ENCODE measurements at regions not wholly inside any gene's neighbourhood (a gene's known extent, or its start where the extent isn't known, plus 50 kb on each side); places are given as distances from the start of the nearest gene placed in this dataset.
"Not testable (repeated sequence)": the region's sequence is repeated elsewhere in the genome, so short reads cannot be mapped to it uniquely, and the experiment has no call there.

DNA sequence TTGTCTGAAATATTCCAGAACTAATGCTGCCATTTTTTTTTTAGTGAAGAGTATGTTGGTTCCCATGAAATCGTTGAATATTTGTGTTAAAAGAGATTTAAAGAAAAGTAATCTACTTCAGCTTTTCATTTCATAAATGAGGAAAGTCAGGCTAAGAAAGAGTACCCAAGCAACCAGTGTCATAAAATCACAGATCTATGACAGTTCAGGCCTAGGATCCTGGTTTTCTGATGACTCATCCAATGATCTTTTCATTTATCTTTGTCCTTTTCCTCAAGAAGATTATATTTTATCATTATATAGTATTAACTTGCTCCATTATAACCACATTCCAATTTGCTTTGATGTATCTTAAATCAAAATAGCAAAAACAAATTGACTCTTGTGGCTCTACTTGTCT lies 139.4 kb upstream of the HCCS start:
- no peak for DNase-seq

DNA sequence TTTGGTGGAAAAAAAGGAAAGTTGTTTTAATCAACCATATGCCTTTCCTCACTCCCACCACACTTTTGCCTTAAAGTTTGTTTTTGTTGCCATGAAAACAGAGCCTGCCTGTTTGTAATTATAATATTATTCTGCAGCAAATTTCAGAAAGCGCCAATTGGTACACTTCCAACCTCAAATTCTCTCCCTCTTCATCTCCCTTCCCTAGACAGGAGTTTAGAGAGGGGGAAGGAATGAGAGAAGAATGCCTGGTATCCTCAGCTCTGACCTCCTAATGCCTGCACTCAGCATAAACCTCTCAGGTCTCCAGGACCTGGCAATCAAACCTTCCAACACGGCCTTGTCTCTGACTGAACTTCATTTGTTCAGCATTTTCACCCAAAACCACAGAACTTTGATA lies 138.4 kb upstream of the HCCS start:
- no peak for DNase-seq

GRCh38 chrX:10974920-10975319 lies 136.2 kb upstream of the HCCS start:
- no peak for DNase-seq

GRCh38 chrX:10979956-10980355 lies 131.2 kb upstream of the HCCS start:
- no peak for DNase-seq

DNA sequence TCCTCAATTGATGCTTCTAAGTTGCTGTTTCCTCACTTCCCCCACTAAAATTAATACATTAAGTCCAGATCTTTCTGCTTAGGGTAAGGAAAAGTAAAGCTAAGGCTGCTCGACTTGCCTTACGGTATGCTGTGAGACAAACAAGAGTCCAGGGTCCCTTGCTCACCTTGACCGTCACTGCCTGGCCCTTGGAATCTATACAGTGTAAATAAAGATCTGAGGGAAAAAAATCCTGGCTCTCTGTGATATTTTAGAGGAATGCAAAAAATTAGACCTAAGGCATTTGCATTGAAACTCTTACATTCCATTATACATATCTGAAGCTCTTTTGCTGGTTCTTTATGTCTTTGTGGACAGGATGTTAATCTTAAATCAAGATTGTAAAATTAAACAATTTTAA lies 129.6 kb upstream of the HCCS start:
- no peak for DNase-seq

DNA sequence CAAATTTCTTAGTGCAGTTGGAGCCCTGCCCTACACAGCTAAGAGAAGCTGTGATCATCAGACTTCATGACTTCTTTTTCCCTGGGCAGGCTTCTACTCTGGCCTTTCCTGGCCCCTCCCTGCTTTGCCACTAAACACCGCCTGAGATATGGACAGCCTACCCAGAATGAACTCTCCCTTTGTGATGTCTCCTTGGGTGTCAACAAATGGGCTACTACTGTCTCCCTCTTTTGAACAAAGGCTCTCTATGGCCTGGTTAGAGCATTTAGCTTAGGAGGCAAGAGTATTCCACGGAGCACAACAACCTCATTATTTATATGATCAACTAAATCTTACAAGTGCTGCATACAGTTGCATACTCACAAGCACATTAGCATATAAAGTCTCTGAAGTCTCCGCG lies 127.6 kb upstream of the HCCS start:
- DNase-seq, result no peak

- no peak for DNase-seq
These were observed 126.9 kb upstream of the HCCS start for GRCh38 chrX:10984213-10984612.

DNA sequence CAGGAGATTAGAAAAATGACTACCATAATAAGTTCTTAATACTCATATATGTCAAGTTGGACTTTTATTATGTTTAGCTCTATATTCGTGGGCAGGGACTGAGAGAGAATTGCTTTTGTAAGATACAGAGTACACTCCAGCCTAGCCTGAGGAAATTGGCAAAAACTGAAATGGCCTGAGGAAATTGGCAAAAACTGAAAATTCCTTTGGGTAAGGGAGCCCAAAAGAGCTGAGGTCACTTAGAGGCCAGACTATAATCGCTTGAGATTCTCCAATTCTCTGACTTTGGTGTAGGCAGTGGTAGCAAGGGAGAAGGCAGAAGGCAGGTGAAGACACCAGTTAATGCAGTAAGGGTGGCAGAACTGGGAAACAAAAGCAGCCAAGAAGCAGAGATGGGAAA lies 124.5 kb upstream of the HCCS start:
- DNase-seq, result no peak

DNA sequence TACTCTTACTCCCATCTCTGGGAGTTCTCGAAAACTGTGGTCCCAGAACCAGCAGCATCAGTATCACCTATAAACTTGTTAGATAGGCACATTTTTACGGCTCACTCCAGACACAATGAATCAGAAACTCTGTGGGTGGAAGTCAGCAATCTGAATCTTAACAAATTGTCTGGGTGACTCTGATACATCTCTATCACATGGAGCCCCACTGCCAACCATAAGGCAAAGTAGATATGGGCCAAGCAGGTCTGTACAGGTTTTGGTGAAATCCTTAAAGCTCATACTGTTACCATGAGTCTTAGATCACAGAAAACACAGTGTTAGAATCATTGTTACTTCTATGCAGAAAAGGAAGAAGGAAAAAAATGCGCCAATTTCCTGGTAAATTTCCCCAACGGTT lies 122.5 kb upstream of the HCCS start:
- no peak for DNase-seq

DNA sequence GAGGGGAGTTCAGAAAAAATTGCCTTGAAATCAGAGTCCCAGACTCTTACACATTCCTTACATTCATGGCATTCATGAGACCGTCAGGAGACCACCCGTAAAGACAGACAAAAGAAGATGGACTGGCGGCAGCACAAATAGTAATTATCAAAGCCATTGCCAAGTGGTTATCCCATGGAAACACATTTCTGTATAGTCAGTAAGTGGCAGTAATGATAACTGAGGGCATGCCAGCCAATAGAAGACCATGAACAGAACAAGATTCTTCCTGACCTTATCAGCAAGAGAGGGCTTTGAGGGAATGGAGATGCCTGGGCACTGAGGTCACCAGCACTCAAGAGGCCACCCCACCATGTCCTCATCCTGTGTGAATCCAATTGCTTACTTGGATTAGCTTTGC lies 121.7 kb upstream of the HCCS start:
- no peak for DNase-seq

- no peak for DNase-seq
These were observed 120.7 kb upstream of the HCCS start for GRCh38 chrX:10990418-10990817.

- DNase-seq, result no peak
These were observed 120.2 kb upstream of the HCCS start for GRCh38 chrX:10990976-10991375.

GRCh38 chrX:10992110-10992509 lies 119.0 kb upstream of the HCCS start:
- DNase-seq, result no peak

GRCh38 chrX:11007076-11007475 lies 104.1 kb upstream of the HCCS start:
- DNase-seq, result not testable (repeated sequence)

GRCh38 chrX:11010476-11010875 lies 100.7 kb upstream of the HCCS start:
- DNase-seq, result no peak

DNA sequence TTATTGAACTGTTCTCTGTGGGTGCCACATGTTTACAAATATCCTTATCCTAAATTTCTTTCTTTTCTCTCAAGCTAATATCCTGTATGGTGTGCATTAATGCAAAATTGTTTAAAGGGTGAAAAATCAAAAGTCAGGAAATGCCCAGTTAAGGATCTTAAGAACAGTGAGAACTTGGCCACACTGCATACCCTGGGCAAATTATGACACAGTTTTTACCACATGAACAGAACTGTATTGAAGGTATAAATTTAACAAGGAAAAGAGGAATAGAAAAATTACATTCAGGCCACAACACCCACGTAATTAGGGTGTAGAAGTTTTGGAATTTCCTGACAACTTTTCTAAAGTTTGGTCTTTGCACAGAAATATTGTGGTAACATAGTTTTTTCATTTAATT lies 94.4 kb upstream of the HCCS start:
- DNase-seq, result no peak

- DNase-seq, result not testable (repeated sequence)
These were observed 88.5 kb upstream of the HCCS start for GRCh38 chrX:11022588-11022987.

- no peak for DNase-seq
These were observed 71.2 kb upstream of the HCCS start for GRCh38 chrX:11039926-11040325.

- no peak for DNase-seq
These were observed 70.7 kb upstream of the HCCS start for GRCh38 chrX:11040405-11040804.

DNA sequence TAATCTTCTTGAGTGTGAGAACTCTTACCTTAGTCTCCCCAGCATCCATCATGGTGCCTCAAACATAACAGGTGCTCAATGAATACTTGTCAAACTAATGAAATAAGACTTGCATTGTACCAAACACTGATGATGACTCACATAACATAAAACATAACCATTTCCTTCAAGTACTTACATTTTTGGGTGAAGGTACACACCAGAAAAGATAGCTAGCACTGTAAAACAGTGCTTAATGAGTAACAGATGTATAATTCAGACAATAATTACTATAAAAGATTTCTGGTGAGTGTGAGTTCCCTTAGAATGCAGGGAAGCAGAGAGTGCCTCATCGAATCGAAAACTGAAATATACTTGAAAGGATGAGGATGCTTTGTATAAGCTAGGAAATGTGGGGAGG lies 70.1 kb upstream of the HCCS start:
- DNase-seq, result no peak

DNA sequence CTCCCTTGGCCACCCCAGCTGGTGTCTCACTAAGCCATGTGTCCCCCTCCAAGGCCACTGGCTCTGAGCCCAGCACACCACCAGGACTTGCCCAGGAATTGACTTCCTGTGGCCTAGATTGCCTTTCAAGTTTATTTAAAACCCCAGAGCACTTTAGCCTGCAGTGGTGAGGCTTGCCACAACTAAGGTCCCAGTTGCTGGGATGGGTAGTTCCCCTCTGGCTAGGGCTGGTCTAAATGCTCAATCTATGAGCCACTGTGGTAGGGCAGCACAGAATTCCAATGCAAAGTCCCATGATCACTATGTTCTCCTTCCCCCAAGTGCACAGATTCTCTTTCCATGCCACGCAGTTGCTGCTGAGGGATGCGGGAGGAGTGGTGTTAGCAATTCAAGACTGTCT lies 61.1 kb upstream of the HCCS start:
- DNase-seq, result no peak

DNA sequence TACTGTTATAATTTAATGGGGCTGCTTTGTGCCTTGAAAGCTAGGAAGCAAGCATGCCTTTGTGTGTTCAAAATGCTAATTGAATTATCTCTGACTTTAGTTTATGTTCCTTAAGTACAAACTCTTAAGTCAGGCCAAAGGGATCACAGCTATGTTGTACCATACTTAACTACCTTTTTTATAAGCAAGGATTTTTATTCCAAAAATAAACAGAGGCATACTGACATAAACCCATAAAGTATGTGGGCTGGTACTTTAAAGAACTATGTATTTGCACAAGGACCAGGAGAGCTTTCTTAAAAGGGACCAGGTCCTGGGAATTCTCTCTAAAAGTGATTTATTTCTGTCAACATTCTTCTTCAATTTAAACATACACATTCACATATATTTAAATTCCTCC lies 57.8 kb upstream of the HCCS start:
- no peak for DNase-seq

DNA sequence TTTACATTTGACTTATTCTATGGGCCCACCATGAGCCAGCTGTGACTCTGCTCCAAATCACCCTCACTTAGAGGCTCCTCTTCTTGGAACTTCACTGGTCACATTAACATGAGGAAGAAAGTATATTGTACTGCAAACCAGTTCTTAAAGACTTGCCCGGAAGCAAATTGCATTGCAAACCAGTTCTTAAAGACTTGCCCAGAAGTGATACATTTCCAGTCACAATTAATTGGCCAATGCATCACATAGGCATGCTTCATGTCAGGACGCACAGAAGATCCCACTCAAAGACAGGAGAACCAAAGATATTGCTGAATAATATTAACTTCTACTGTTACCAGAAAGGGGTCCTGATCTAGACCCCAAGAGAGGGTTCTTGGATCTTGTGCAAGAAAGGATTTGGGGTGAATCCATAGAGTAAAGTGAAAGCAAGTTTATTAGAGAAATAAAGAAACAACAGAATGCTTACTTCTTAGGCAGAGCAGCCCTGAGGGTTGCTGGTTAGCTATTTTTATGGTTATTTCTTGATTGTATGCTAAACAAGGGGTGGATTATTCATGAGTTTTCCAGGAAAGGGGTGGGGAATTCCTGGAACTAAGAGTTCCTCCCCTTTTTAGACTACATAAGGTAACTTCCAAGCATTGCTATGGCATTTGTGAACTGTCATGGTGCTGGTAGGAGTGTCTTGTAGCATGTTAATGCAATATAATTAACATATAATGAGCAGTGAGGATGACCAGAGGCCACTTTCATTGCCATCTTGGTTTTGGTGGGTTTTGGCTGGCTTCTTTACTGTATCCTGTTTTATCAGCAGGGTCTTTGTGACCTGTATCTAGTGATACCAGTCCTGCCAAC lies 54.6 kb upstream of the HCCS start:
- no peak for DNase-seq

DNA sequence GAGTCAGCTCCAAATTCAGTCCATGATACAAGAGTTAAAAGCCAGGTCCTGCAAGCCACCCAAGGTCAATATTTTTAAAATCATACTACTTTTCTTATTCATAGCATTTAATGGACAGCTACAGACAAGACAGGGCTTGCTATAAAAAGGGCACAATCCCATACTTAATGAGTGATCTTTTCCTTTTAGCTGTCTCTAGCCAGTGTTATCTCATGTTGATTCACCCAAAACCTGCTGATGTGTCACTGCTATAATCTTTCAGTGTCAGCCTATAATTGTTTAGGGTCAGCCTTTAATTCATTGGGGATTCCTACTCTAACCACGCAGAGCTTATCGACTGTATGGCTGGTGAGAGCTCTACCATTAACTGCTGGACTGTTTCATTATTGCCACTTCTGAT lies 51.2 kb upstream of the HCCS start:
- DNase-seq, result no peak
